ENCODE measurements at regions not wholly inside any gene's neighbourhood (a gene's known extent, or its start where the extent isn't known, plus 50 kb on each side); places are given as distances from the start of the nearest gene placed in this dataset.
"Not testable (repeated sequence)": the region's sequence is repeated elsewhere in the genome, so short reads cannot be mapped to it uniquely, and the experiment has no call there.

DNA sequence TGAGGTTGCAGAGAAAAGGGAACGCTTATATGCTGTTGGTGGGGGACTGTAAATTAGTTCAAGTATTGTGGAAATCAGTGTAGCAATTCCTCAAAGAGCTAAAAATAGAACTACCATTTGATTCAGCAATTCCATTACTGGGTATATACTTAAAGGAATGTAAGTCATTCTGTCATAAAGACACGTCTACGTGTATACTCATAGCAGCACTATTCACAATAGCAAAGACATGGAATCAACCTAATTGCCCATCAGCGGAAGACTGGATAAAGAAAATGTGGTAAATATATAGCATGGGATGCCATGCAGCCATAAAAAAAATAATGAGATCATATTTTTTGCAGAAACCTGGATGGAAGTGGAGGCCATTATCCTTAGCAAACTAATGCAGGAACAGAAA, 100.0 kb upstream of the NPSR1 start:
- no peak for FAIRE-seq

DNA sequence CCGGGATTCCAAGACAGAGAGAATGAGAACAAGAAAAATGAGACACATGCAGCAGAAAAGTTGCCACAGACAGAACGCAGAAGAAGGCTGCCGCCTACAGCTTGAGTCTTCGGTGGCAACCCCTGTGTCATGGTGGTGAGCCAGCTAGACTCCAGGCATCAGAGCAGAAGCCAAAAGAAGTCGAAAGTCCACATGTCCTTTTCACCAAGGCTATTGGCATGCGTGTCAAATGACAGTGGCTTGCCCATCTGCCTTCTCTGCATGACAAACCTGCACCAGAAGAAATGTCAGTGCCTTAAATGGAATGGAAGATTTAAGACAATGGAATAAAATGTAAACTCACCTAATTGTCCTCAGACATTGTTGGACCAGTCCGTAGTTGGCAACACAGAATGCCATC, 93.9 kb upstream of the NPSR1 start:
- FAIRE-seq, result no peak
- TF ChIP-seq POLR2AphosphoS5 (IDR thresholded peaks at IDR 0.05; ENCODE audit: low read depth, low read length) (no peak), POU2F2 (IDR thresholded peaks at IDR 0.05; ENCODE audit: low read depth, low read length) (no peak), PAX5 (IDR thresholded peaks at IDR 0.05; ENCODE audit: insufficient read depth, low read length, severe bottlenecking) (no peak), SPI1 (IDR thresholded peaks at IDR 0.05; ENCODE audit: low read depth, low read length) (no peak), TAF1 (IDR thresholded peaks at IDR 0.05; ENCODE audit: low read depth, low read length) (no peak), POLR2A (IDR thresholded peaks at IDR 0.05; ENCODE audit: low read depth, low read length) (no peak)
- DNase-seq (ENCODE audit: insufficient read length, low spot score), result no peak

More for the DNA sequence above, 100.0 kb upstream of the NPSR1 start:
- DNase-seq (ENCODE audit: insufficient read length, low spot score), result no peak
- TF ChIP-seq SPI1 (IDR thresholded peaks at IDR 0.05; ENCODE audit: low read depth, low read length), result no peak
- no peak for TF ChIP-seq POLR2AphosphoS5 (IDR thresholded peaks at IDR 0.05; ENCODE audit: low read depth, low read length)
- no peak for TF ChIP-seq POLR2A (IDR thresholded peaks at IDR 0.05; ENCODE audit: low read depth, low read length)
- TF ChIP-seq PAX5 (IDR thresholded peaks at IDR 0.05; ENCODE audit: insufficient read depth, low read length, severe bottlenecking), result no peak
- TF ChIP-seq TAF1 (IDR thresholded peaks at IDR 0.05; ENCODE audit: low read depth, low read length), result no peak
- no peak for TF ChIP-seq POU2F2 (IDR thresholded peaks at IDR 0.05; ENCODE audit: low read depth, low read length)

DNA sequence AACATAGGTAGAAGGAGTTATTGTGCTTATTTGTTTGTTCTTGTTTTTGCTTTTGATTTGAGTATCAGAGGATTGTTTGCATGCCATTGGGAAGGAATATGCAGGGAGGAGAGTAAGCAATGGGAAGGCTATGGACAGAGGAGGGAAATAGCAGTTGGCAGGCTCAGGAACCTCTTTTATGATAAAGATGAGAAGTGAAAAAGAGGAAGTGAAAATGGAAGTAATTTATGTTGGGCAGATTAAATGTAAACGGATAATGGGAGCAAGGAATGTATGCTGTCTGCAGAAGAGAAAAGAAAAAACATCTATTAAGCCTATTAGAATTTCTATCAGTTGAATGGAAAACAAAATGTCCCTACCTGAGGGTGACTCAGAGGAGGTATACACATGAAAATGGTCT, 90.1 kb upstream of the NPSR1 start:
- DNase-seq (ENCODE audit: insufficient read length, low spot score) (no peak), FAIRE-seq (no peak)
- TF ChIP-seq POLR2AphosphoS5 (IDR thresholded peaks at IDR 0.05; ENCODE audit: low read depth, low read length), result no peak
- TF ChIP-seq SPI1 (IDR thresholded peaks at IDR 0.05; ENCODE audit: low read depth, low read length), result peak; percentile 85

DNA sequence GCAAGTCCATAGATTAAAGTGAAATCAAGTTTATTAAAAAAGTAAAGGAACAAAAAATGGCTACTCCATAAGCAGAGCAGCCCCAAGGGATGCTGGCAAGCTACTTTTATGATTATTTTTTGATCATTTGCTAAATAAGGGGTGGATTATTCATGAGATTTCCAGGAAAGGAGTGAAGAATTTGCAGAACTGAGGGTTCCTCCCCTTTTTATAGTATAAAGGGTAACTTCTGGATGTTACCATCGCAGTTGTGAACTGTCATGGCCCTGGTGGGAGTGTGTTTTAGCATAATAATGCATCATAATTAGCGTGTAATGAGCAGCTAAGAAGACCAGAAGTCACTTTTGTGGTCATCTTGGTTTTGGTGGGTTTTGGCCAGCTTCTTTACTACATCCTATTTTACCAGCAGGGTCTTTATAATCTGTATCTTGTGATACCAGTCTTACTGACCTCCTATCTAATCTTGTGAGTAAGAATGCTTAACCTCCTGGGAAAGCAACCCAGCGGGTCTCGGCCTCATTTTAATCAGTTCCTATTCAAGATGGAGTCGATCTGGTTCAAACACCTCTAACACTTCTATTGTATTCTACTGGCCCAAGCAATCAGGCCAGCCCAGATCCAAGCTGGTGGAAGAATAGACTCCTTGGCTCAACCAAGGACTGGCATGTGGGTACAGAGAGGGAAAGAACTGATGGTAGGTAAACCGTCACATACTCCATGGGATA, 87.9 kb upstream of the NPSR1 start:
- TF ChIP-seq TAF1 (IDR thresholded peaks at IDR 0.05; ENCODE audit: low read depth, low read length), result no peak
- no peak for TF ChIP-seq POLR2AphosphoS5 (IDR thresholded peaks at IDR 0.05; ENCODE audit: low read depth, low read length)
- TF ChIP-seq SPI1 (IDR thresholded peaks at IDR 0.05; ENCODE audit: low read depth, low read length), result no peak
- no peak for TF ChIP-seq PAX5 (IDR thresholded peaks at IDR 0.05; ENCODE audit: insufficient read depth, low read length, severe bottlenecking)
- no peak for TF ChIP-seq POU2F2 (IDR thresholded peaks at IDR 0.05; ENCODE audit: low read depth, low read length)
- no peak for TF ChIP-seq POLR2A (IDR thresholded peaks at IDR 0.05; ENCODE audit: low read depth, low read length)
- FAIRE-seq, result no peak
- DNase-seq (ENCODE audit: insufficient read length, low spot score), result no peak

DNA sequence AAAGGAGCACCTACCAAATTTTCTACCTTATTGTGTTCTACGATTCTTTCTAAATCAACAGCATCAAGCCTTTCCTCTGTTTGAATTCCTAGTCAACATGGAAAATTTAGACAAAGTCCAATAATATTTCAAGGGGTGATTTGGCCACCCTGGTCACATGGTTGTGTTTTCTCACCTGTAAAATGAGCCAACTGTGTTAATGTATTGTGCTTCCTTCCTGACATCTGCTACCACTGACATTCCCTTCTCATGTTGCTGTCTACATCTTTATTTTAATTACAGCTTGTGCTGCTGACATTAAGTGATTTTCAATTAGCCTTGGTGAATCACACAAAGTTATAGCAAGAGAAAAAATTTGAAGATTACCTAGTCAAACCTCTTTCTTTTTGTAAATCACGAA, 83.0 kb upstream of the NPSR1 start:
- DNase-seq (ENCODE audit: insufficient read length, low spot score), result no peak
- FAIRE-seq, result no peak
- TF ChIP-seq PAX5 (IDR thresholded peaks at IDR 0.05; ENCODE audit: insufficient read depth, low read length, severe bottlenecking) (no peak), SPI1 (IDR thresholded peaks at IDR 0.05; ENCODE audit: low read depth, low read length) (no peak), TAF1 (IDR thresholded peaks at IDR 0.05; ENCODE audit: low read depth, low read length) (no peak), POLR2AphosphoS5 (IDR thresholded peaks at IDR 0.05; ENCODE audit: low read depth, low read length) (no peak), POLR2A (IDR thresholded peaks at IDR 0.05; ENCODE audit: low read depth, low read length) (no peak), POU2F2 (IDR thresholded peaks at IDR 0.05; ENCODE audit: low read depth, low read length) (no peak)

DNA sequence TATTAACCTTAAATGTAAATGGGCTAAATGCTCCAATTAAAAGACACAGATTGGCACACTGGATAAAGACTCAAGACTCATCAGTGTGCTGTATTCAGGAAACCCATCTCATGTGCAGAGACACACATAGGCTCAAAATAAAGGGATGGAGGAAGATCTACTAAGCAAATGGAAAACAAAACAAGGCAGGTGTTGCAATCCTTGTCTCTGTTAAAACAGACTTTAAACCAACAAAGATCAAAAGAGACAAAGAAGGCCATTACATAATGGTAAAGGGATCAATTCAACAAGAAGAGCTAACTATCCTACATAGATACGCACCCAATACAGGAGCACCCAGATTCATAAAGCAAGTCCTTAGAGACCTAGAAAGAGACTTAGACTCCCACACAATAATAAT, 80.1 kb upstream of the NPSR1 start:
- DNase-seq (ENCODE audit: insufficient read length, low spot score); FAIRE-seq: not testable (repeated sequence)

DNA sequence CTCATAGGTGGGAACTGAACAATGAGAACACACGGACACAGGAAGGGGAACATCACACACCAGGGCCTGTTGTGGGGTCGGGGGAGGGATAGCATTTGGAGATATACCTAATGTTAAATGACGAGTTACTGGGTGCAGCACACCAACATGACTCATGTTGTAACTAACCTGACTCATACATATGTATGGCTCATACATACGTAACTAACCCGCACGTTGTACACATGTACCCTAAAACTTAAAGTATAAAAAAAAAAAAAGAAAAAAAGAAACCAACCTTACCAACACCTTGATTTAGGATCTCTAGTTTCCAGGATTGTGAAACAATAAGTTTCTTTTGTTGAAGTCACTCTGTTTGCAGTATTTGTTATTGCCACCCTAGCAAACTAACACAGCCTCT, 76.3 kb upstream of the NPSR1 start:
- FAIRE-seq; DNase-seq (ENCODE audit: insufficient read length, low spot score): not testable (repeated sequence)

DNA sequence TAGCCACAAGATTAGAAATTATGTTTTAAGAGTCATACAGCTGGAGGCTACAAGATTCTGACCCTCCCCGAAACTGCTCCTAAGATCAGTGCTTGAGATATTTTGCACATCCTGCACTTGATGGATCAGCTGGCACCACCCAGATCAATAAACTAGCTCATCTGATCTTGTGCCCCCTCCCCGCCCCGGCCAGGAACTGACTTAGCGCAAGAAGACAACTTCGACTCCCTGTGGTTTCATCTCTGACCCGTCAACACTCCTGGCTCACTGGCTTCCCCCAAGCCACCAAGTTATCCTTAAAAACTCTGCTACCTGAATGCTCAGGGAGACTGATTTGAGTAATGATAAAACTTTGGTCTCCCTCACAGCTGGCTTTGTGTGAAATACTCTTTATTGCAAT, 73.5 kb upstream of the NPSR1 start:
- FAIRE-seq (no peak), DNase-seq (ENCODE audit: insufficient read length, low spot score) (no peak)
- TF ChIP-seq POLR2A (IDR thresholded peaks at IDR 0.05; ENCODE audit: low read depth, low read length) (no peak), POLR2AphosphoS5 (IDR thresholded peaks at IDR 0.05; ENCODE audit: low read depth, low read length) (no peak), PAX5 (IDR thresholded peaks at IDR 0.05; ENCODE audit: insufficient read depth, low read length, severe bottlenecking) (no peak), SPI1 (IDR thresholded peaks at IDR 0.05; ENCODE audit: low read depth, low read length) (no peak), TAF1 (IDR thresholded peaks at IDR 0.05; ENCODE audit: low read depth, low read length) (no peak), POU2F2 (IDR thresholded peaks at IDR 0.05; ENCODE audit: low read depth, low read length) (no peak)

DNA sequence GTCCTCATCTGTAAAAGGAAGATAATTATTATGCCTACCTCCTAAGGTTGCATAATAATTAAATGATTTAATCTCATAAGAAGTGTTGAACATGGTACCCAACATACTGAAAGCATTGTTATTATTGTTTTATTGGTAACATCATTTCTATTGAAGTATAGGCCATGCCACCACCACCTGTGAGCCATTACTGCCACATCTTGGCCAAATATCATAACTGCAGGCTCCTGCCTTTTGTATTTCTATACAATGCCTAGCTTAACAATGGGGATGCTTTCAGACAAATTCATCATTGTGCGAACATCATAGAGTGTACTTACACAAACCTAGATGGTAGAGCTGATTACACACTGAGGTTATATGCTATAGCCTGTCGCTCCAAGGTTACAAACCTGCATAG, 61.1 kb upstream of the NPSR1 start:
- DNase-seq (ENCODE audit: insufficient read length, low spot score) (no peak), FAIRE-seq (no peak)
- TF ChIP-seq POLR2A (IDR thresholded peaks at IDR 0.05; ENCODE audit: low read depth, low read length), result no peak
- no peak for TF ChIP-seq TAF1 (IDR thresholded peaks at IDR 0.05; ENCODE audit: low read depth, low read length)
- no peak for TF ChIP-seq SPI1 (IDR thresholded peaks at IDR 0.05; ENCODE audit: low read depth, low read length)
- no peak for TF ChIP-seq PAX5 (IDR thresholded peaks at IDR 0.05; ENCODE audit: insufficient read depth, low read length, severe bottlenecking)
- TF ChIP-seq POLR2AphosphoS5 (IDR thresholded peaks at IDR 0.05; ENCODE audit: low read depth, low read length), result no peak
- no peak for TF ChIP-seq POU2F2 (IDR thresholded peaks at IDR 0.05; ENCODE audit: low read depth, low read length)

DNA sequence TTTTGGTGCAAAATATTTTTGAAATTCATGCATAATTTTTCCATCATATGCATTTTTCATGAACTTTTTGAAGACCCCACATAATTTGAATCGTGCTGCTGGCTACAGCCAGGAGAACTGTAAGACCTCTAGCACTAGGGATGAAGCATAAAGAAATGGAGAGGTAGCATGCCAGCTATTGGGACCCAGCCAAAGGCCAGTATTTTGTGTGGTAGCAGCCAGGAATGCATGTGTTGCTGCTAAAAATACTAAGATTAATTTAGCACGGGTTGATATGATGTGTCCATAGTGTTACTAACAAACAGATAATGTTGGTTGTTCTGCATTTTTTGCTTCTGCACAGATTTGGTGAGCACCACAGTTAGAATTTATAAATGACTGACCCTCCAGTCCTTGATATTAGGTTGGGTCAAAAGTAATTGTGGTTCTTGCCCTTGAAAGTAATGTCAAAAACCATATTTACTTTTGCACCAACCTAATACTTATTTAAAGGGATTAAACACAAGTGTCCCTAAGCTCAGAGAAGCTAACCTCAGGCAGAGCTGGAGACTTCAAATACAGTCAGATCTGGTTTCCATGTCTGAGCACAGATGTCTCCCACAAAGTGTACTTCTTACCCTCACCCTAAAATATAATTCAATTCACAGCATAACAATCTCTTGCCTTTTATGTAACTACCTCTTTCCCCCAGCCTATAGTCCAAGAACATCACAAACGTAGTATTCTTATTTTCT, 54.1 kb upstream of the NPSR1 start:
- no peak for FAIRE-seq
- no peak for DNase-seq (ENCODE audit: insufficient read length, low spot score)
- TF ChIP-seq POU2F2 (IDR thresholded peaks at IDR 0.05; ENCODE audit: low read depth, low read length), result no peak
- TF ChIP-seq POLR2AphosphoS5 (IDR thresholded peaks at IDR 0.05; ENCODE audit: low read depth, low read length), result no peak
- TF ChIP-seq TAF1 (IDR thresholded peaks at IDR 0.05; ENCODE audit: low read depth, low read length), result no peak
- no peak for TF ChIP-seq SPI1 (IDR thresholded peaks at IDR 0.05; ENCODE audit: low read depth, low read length)
- no peak for TF ChIP-seq PAX5 (IDR thresholded peaks at IDR 0.05; ENCODE audit: insufficient read depth, low read length, severe bottlenecking)
- no peak for TF ChIP-seq POLR2A (IDR thresholded peaks at IDR 0.05; ENCODE audit: low read depth, low read length)
